A673 (cell line): ENCODE measurements at regions not wholly inside any gene's neighbourhood (a gene's known extent, or its start where the extent isn't known, plus 50 kb on each side); places are given as distances from the start of the nearest gene placed in this dataset.

Experiments used
- BruUV-seq: library from RNA; stranded (reverse); fragments of 400-500 nt; replicated peaks from 2 replicates; lab custom pipeline; 2021; lab: Mats Ljungman, UMichigan
- CTCF ChIA-PET: fragments of 300-600 bp; sonication (Branson Sonifier 250); formaldehyde crosslinking; loops from one replicate; lab custom pipeline; 2022; ENCODE audit warnings: antibody characterized with exemption; lab: Charles Lee
- POLR2A ChIA-PET: fragments of 300-600 bp; sonication (Branson Sonifier 250); formaldehyde crosslinking; loops from one replicate; lab custom pipeline; 2022; ENCODE audit warnings: antibody characterized with exemption; ENCODE audit not compliant: low non-redundant PET; lab: Charles Lee
- DNase-seq: peaks from one replicate; pipeline ENCODE4 v3.0.0-alpha.2; 2015; ENCODE audit warnings: low spot score
- H3K27ac ChIP-seq: fragments of 200-600 bp; sonication (generic); 2 replicates; pipeline ENCODE4 v1.5.1; 2016; ENCODE audit warnings: mixed run types, low read depth, mild to moderate bottlenecking, mixed read lengths, antibody characterized with exemption, low read length; ENCODE audit not compliant: poor library complexity, severe bottlenecking
- H3K27me3 ChIP-seq: fragments of 200-600 bp; sonication (generic); replicated peaks from 2 replicates; pipeline ENCODE4 v1.6.1; 2017; ENCODE audit warnings: mixed run types, low read depth, mild to moderate bottlenecking, mixed read lengths, antibody characterized with exemption, low read length; ENCODE audit not compliant: insufficient read depth, poor library complexity
- H3K36me3 ChIP-seq: fragments of 200-600 bp; sonication (generic); 2 replicates; pipeline ENCODE4 v1.6.1; 2016; ENCODE audit warnings: mixed run types, mild to moderate bottlenecking, mixed read lengths, antibody characterized with exemption, low read length; ENCODE audit not compliant: insufficient read depth, poor library complexity, severe bottlenecking
- H3K4me1 ChIP-seq: fragments of 200-600 bp; sonication (generic); 2 replicates; pipeline ENCODE4 v1.6.1; 2017; ENCODE audit warnings: mixed run types, mild to moderate bottlenecking, mixed read lengths, antibody characterized with exemption, low read length; ENCODE audit not compliant: insufficient read depth, poor library complexity, severe bottlenecking
- H3K4me3 ChIP-seq: fragments of 200-600 bp; sonication (generic); 2 replicates; pipeline ENCODE4 v1.5.1; 2016; ENCODE audit warnings: low read depth, mixed run types, mild to moderate bottlenecking, mixed read lengths, low read length; ENCODE audit not compliant: poor library complexity, severe bottlenecking
- H3K9me3 ChIP-seq: fragments of 200-600 bp; sonication (generic); 2 replicates; pipeline ENCODE4 v1.6.1; 2016; ENCODE audit warnings: mixed run types, low read depth, mild to moderate bottlenecking, mixed read lengths, antibody characterized with exemption, low read length; ENCODE audit not compliant: poor library complexity, severe bottlenecking
- CTCF ChIP-seq: fragments of 300-800, 200-600 bp; sonication (generic); conservative IDR thresholded peaks from 2 replicates; pipeline ENCODE4 v1.5.1; 2017; ENCODE audit warnings: low read depth, mild to moderate bottlenecking, antibody characterized with exemption, low read length, moderate library complexity, mixed read lengths
- EZH2 ChIP-seq: fragments of 200-600 bp; sonication (generic); IDR thresholded peaks from 2 replicates; pipeline ENCODE4 v1.6.1; 2017; ENCODE audit warnings: borderline replicate concordance, low read depth, mild to moderate bottlenecking, mixed read lengths, antibody characterized with exemption, low read length; ENCODE audit not compliant: poor library complexity, severe bottlenecking
- intact Hi-C: fragments of 100-400 bp; cut with micrococcal nuclease; formaldehyde crosslinking; loops from one replicate; pipeline ENCODE4 v1.10.0; 2022; ENCODE audit not compliant: unreplicated experiment

GRCh38 chr21:15277466-15277865 is 212.7 kb upstream of the NRIP1 start:
- DNase-seq = no peak
- TF ChIP-seq CTCF (no peak), EZH2 (no peak)
- CTCF ChIA-PET = no interaction called here
- Histone ChIP-seq H3K4me1 (no peaks in the 10 kb centered on the region), H3K27ac (no peak overlapping the region), H3K36me3 (no peaks in the 10 kb centered on the region), H3K9me3 (no peaks in the 10 kb centered on the region), H3K4me3 (no peak overlapping the region), H3K27me3 (no peaks in the 10 kb centered on the region)
- intact Hi-C loops = no loop called here
- POLR2A ChIA-PET = no interaction called here
- BruUV-seq = no TSS peak

- ChIA-PET POLR2A (no interaction called here), CTCF (no interaction called here)
- H3K4me3 ChIP-seq = no peak overlapping the region
- H3K4me1 ChIP-seq = no peaks in the 10 kb centered on the region
- no peak for DNase-seq
- no peaks in the 10 kb centered on the region for H3K9me3 ChIP-seq
- intact Hi-C loops = no loop called here
- H3K27me3 ChIP-seq = no peaks in the 10 kb centered on the region
- BruUV-seq = no TSS peak
- TF ChIP-seq EZH2 = no peak
- no peak for TF ChIP-seq CTCF
- no peak overlapping the region for H3K27ac ChIP-seq
- no peaks in the 10 kb centered on the region for H3K36me3 ChIP-seq
Observed at GRCh38 chr21:15278279-15278678, 213.5 kb upstream of the NRIP1 start.

- Histone ChIP-seq H3K36me3 (no peaks in the 10 kb centered on the region), H3K4me3 (no peak overlapping the region), H3K27ac (no peak overlapping the region), H3K27me3 (no peaks in the 10 kb centered on the region), H3K4me1 (no peaks in the 10 kb centered on the region), H3K9me3 (no peaks in the 10 kb centered on the region)
- CTCF ChIA-PET = no interaction called here
- no peak for DNase-seq
- no TSS peak for BruUV-seq
- POLR2A ChIA-PET = no interaction called here
- intact Hi-C loops = no loop called here
- TF ChIP-seq CTCF (no peak), EZH2 (no peak)
Observed at GRCh38 chr21:15278851-15279250, 214.1 kb upstream of the NRIP1 start.
